OCI-LY3 (cell line): ENCODE measurements at regions not wholly inside any gene's neighbourhood (a gene's known extent, or its start where the extent isn't known, plus 50 kb on each side); places are given as distances from the start of the nearest gene placed in this dataset.

Source experiments
- CTCF ChIP-seq: fragments of 200-600, 300-600 bp; sonication (generic); IDR thresholded peaks from 2 replicates; pipeline ENCODE4 v1.5.1; 2014; ENCODE audit warnings: antibody characterized with exemption, low read length, low read depth
- EZH2phosphoT487 ChIP-seq: fragments of 200-600 bp; shearing (Covaris generic); IDR thresholded peaks from 2 replicates; pipeline ENCODE4 v1.6.1; 2018; ENCODE audit warnings: antibody characterized with exemption, mixed run types, low read depth

GRCh38 chr10:121133901-121134300 lies 282.7 kb downstream of the WDR11 start:
- no peak for TF ChIP-seq CTCF
- TF ChIP-seq EZH2phosphoT487, result no peak
